ENCODE measurements at regions not wholly inside any gene's neighbourhood (a gene's known extent, or its start where the extent isn't known, plus 50 kb on each side); places are given as distances from the start of the nearest gene placed in this dataset.

- DNase-seq, result no peak
These were observed 86.1 kb upstream of the CD83 start for GRCh38 chr6:14031516-14031915.

GRCh38 chr6:14035071-14035847, 82.3 kb upstream of the CD83 start:
- peak; percentile 57 for DNase-seq

- no peak for DNase-seq
These were observed 81.7 kb upstream of the CD83 start for GRCh38 chr6:14035874-14036273.

GRCh38 chr6:14036911-14037310, 80.7 kb upstream of the CD83 start:
- no peak for DNase-seq

- peak; percentile 21 for DNase-seq
These were observed 79.9 kb upstream of the CD83 start for GRCh38 chr6:14037402-14038277.

GRCh38 chr6:14038467-14039437, 78.8 kb upstream of the CD83 start:
- DNase-seq, result no peak

- no peak for DNase-seq
These were observed 77.5 kb upstream of the CD83 start for GRCh38 chr6:14040042-14040441.

- peak; percentile 20 for DNase-seq
These were observed 71.0 kb upstream of the CD83 start for GRCh38 chr6:14046476-14047068.

GRCh38 chr6:14047151-14047740, 70.3 kb upstream of the CD83 start:
- no peak for DNase-seq

- no peak for DNase-seq
These were observed 68.7 kb upstream of the CD83 start for GRCh38 chr6:14048837-14049236.

- no peak for DNase-seq
These were observed 66.2 kb upstream of the CD83 start for GRCh38 chr6:14051355-14051754.

GRCh38 chr6:14053811-14054210, 63.8 kb upstream of the CD83 start:
- DNase-seq, result no peak

- DNase-seq, result no peak
These were observed 62.0 kb upstream of the CD83 start for GRCh38 chr6:14055541-14055940.

- no peak for DNase-seq
These were observed 59.4 kb upstream of the CD83 start for GRCh38 chr6:14058029-14058695.

- no peak for DNase-seq
These were observed 58.8 kb upstream of the CD83 start for GRCh38 chr6:14058735-14059134.

GRCh38 chr6:14059791-14060436, 57.7 kb upstream of the CD83 start:
- DNase-seq, result no peak

- DNase-seq, result no peak
These were observed 56.6 kb upstream of the CD83 start for GRCh38 chr6:14060971-14061370.

GRCh38 chr6:14061643-14062042, 55.9 kb upstream of the CD83 start:
- no peak for DNase-seq

GRCh38 chr6:14062345-14063029, 55.1 kb upstream of the CD83 start:
- no peak for DNase-seq

- no peak for DNase-seq
These were observed 53.8 kb upstream of the CD83 start for GRCh38 chr6:14063756-14064155.

Measured in amniotic stem cell (primary cell).